Head of caudate nucleus (tissue), 42 donors: ENCODE measurements at regions not wholly inside any gene's neighbourhood (a gene's known extent, or its start where the extent isn't known, plus 50 kb on each side); places are given as distances from the start of the nearest gene placed in this dataset.
A peak's percentile ranks its signal among the peaks of the same experiment; 100 is the strongest.
"Not testable (repeated sequence)": the region's sequence is repeated elsewhere in the genome, so short reads cannot be mapped to it uniquely, and the experiment has no call there.

ENCODE experiments used
- DNase-seq, 42 donors: peaks; one replicate each; pipeline versions ENCODE4 v3.0.0 to v3.0.0-alpha.2; 2020 to 2021; ENCODE audit warnings: mixed read lengths in 7 of 42
- intact Hi-C: fragments of 100-400 bp; cut with DNase I; formaldehyde crosslinking; loops from one replicate; pipeline ENCODE4 v1.15.0; 2022

DNA sequence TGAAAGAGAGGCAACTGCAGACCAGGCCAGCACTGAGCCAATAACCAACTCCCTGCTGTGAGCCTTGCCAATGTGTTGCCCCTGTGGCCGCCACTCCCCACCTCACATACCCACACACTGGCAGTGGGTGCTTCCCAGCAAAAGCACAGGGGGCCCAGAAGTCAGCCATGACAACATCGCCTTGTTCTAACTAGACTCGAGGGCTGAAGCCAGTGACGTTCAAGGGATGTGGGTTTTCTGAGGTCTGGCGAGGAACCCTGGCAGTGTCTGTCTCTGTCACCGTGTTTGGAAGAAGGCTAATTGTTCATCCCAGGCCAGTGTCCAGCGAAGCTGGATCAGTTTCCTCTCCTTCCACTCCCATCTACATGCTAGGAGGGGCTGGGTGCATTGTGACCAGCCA is 311.8 kb upstream of the AMIGO2 start:
- intact Hi-C loops = no loop called here
- no peak for DNase-seq

DNA sequence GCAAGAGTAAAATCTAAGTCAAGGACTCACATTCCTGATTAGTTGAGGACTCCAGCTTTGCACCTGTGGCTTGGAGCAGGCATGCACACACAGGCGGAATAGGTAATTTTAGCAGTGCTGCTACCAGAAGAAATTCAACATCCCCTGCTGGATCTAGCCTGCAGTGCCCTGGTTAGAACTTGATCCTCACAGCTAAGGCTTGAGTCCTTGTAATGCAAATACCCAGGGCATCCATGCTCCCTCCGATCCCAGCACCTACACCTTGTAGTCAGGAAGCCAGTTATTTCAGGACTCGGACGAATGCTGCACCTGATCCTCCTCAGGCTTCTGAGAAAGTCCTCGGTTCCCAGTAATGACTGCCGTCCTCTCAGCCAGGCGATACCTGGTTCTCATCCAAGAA is 309.0 kb upstream of the AMIGO2 start:
- intact Hi-C loops = no loop called here
- no peak for DNase-seq

DNA sequence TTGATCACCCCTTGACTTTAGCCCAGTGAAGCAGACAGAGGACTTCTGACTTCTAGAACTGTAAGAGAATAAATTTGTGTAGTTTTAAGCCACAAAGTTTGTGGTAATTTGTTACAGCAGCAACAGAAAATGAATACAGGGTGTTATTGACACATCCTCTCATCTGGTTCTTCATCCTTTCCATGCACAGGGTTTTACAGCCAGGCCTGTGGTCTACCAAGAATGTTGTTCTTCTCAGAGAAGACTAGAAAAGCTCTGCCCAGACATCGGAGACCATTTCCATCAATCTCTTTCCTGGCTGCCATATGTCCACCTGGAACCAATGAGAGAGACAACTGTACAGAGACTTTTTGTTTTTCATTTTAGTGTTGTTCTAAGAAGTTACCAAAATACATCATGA is 308.2 kb upstream of the AMIGO2 start:
- DNase-seq = no peak
- intact Hi-C loops = no loop called here

DNA sequence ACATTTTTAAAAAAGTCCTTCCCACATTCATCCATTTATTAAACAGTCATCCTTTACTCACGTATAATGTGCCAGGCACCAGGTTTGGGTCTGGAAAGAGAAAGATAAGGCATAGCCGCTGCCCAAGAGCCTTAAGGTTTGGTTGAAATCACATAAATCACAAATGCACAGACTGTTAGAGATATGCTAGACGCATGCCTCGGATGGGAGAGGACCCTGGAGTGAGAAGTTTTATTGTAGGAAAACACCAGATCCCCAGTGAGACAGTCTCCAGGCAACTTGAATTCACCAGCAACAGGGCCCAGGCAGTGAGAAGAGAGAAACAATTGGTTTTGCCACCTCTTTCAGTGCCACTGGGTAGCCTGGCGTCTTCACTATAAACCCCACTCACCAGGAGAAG is 305.9 kb upstream of the AMIGO2 start:
- DNase-seq = no peak
- intact Hi-C loops = no loop called here

DNA sequence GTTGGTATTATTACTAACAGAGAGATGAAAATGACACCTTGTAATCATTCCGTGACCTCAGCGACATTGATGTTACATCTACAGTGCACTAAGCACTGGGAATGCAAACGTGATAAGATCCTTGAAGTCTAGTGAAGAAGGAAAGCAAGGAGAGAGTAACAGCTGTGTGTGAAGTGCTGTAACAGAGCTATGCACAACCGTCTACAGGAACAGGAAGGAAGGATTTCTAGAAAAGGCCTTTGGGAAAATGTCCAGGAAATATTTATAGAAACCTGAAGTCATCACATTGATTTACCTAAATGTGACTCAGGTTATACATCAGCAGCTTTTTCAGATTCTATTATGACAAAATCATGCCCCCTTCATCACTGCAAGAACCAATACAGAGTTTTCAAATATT is 304.2 kb upstream of the AMIGO2 start:
- intact Hi-C loops = no loop called here
- DNase-seq = no peak

DNA sequence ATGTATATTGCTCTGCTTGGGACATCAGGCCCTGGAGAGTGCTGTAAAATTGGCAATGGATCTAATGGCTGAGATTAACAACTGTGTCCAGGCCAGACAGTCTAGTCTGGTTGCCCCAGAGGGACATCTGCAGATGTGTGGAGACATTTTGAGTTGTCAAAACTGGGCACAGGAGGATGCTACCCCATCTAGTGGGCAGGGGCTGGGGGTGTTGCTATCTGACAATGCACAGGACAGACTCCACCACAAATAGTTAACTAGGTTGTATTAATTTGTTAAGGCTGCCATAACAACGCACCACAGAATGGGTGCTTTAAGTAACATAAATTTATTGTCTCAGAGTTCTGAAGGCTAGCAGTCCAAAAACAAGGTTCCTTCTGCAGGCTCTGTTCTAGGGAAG is 302.5 kb upstream of the AMIGO2 start:
- DNase-seq = no peak
- intact Hi-C loops = no loop called here

DNA sequence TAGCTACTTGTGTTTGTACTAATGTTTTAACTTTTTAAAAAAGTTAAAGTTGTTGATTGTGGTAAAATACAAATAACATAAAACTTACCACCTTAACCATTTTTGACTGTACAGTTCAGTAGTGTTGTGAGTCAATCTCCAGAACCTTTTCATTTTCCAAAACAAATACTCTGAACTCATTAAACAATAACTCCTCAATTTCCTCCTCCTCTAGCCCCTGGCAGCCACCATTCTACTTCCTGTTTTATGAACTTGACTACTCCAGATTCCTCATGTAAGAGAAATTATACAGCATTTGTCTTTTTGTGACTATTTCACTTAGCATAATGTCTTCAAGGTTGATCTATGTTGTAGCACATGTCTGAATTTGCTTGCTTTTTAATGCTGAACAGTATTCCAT is 299.1 kb upstream of the AMIGO2 start:
- intact Hi-C loops = no loop called here
- DNase-seq = no peak

DNA sequence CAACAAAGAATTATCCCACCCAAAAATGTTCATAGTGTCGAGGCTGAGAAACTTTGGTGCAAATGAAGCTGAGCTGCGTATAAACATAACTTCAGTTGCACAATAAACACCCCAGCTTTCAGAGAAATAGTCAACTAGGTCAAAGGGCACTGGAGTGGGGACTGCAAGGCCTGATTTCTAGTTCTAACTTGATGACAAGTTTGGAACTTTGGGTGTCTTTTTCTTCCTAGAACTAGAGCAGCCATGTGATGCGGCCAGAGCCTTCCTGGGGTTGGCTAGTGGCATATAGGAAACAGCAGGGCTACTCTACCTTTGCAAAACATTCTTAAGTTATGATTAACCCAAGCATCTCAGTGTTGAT is 298.4 kb upstream of the AMIGO2 start:
- DNase-seq = no peak
- intact Hi-C loops = no loop called here

DNA sequence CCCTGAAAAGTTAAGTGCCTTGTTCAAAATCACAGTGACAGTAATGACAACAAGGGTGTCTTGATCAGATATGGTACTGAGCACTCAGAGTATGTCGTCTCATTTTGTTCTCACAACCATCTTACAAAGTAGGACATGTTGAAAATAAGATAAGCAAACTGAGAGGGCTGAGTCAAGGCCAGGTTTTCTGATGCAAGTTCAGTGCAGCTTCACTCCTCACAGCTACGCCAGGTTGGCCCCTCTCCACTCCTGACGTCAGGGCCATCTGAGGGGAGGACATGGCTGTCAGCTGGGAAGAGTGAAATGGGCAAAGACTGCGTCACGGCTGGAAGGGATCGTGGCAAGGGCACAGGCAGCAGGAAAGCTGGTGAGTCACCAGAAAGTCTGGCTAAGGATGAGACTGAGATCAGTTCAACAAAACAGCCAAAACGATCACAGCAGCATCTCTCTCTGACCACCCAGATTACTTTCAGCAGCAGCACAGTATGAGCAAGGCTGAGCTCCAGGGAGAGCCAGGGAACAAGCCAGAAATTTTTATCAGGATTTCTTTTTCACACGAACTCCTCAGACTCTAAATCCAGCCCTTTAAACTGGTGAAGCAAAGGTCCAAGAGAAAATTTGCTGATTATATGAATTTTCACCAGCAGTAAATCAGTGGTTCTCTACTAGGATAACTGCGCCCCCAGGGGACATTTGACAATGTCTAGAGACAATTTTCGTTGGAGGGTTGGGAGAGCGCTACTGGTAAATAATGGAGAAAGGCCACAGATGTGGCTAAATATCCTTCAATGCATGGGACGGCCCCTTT is 297.9 kb upstream of the AMIGO2 start:
- intact Hi-C loops = no loop called here
- peak in 26 of 42 donors; percentile 13 to 84 (median 38) for DNase-seq

DNA sequence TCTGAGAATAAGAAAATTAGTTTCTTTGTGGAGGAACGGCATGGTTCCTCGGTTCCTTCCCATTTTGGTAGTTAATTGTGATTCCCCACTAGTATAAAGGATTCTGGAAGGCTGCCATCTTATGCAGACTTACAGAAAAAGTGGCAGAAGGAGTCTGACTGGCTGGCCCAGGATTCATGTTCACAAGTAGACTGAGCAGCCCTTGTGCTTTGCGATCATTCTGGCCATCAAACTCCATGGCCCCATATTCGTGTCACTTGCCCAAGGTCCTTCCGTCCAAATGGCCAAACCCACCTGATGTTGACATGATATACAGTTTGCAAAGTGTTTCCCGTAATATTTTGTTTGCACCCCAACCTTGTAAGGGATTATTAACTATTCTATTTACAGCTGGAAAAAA is 297.2 kb upstream of the AMIGO2 start:
- intact Hi-C loops = no loop called here
- no peak for DNase-seq

DNA sequence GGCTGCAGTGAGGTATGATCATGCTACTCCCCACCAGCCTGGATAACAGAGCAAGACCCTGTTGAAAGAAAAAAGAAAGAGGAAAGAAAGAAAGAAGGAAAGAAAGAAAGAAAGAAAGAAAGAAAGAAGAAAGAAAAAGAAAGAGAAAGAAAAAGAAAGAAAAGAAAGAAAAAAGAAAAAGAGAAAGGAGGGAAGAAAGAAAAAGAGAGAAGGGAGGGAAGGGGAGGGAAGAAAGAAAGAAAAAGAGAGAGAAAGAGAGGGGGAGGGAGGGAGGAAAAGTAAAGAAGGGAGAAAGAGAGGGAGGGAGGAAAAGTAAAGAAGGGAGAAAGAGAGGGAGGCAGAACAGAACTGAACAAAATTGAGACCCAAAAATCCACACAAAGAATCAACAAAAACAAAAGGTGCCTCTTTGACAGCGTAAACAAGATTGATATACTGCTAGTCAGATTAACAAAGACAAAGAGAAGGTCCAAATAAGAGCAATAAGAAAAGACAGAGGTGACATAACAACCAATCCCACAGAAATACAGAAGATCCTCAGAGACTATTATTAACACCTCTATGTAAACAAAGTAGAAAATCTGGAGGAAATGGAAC is 293.9 kb upstream of the AMIGO2 start:
- intact Hi-C loops = no loop called here
- no peak for DNase-seq

DNA sequence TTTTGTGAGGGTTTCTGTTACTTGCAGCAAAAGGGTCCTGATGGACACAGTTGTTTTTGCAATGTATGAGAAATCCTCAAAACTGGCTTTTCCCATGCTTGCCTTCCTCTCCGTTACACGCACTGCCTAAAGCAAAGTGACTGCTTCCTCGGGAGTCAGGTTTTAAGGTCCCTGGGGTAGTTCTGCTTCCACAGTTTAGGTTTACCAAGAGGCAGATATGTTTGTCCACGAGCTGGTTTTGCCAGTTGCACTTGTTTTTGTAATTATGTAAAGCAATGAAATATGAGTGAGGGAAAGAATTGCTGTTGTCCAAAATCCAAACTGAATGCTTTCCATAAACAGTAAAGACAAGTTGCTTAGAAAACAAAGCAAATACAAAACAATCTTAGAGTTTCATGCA is 290.7 kb upstream of the AMIGO2 start:
- DNase-seq = no peak
- intact Hi-C loops = no loop called here

DNA sequence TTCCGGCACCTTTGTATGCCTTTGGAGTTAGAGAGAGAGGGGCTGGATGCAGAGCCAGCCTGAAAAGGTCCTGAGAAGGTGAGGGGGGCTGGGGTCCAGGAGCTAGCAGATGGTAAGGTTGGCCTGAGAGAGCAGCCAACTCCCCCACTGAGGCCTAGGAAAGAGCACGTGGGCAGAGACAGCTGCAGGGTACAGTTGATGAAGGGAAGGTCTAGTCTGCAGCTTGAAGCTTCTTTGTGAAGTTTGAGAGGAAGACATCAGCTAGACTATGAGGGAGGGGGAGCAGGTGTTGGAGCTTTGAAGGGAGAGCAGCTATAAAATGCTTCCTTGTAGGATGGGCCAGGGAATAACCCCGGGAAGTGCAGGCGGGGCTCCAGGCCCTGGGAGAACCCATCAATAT is 289.3 kb upstream of the AMIGO2 start:
- intact Hi-C loops = no loop called here
- DNase-seq = no peak

DNA sequence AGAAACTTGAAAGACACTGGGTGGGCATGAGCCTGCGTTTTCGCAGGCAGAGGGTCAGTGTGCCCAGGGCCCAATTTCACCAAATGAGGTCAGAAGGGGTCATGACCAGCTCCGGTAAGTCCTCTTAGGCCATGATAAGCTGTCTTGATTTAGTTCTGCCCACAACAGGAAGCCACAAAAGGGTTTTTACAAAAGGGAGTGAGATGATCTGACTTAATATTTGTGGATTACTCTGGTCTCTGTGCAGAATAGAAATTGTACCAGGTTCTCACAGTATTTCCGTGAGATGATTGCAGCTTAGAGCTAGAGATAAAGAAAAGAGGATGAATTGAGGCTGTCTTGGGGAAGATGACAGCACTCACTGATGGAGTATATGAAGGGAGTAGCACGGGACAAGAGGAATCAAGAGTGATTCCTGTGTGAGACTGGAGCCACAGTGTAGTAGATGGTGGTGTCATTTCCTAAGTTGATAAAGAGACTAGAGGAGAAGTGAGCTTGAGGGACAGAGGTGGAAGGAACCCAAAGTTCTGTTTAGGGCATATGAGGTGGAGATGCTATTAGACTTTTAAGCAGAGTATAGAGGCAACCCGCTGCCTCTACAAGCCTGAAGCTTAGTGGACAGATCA is 288.3 kb upstream of the AMIGO2 start:
- intact Hi-C loops = no loop called here
- no peak for DNase-seq

DNA sequence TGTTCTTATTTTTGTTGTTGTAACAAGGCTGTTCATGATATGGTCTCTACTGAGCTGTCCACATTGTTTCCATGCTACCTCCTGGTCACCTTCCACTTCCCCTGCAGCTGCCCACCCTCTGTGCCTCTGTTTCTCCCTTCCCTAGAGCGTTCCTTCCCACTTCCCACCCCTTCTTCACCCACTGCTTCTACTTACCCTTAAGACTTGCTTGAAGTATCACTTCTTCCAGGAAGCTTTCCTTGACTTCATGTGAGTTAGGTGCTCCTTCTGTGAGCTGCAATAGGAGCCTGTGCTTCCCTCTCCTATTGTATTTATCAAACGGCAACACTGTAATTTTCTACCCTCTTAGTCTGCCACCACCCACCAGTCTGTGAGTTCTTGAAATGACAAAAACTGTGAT is 286.8 kb upstream of the AMIGO2 start:
- intact Hi-C loops = no loop called here
- DNase-seq = no peak

DNA sequence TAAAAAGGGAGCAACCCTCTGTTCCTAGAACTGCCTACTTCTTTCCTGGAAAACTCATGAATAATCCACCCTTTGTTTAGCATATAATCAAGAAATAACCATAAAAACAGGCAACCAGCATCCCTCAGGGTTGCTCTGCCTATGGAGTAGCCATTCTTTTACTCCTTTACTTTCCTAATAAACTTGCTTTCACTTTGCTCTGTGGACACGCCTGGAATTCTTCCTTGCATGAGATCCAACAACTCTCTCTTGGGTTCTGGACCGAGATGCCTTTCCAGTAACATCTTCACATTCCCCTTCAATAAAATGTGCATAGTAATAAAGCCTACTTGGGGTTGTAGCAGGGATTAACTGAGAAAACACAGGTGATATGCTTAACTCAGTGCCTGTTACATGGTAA is 286.4 kb upstream of the AMIGO2 start:
- intact Hi-C loops = no loop called here
- DNase-seq = no peak

DNA sequence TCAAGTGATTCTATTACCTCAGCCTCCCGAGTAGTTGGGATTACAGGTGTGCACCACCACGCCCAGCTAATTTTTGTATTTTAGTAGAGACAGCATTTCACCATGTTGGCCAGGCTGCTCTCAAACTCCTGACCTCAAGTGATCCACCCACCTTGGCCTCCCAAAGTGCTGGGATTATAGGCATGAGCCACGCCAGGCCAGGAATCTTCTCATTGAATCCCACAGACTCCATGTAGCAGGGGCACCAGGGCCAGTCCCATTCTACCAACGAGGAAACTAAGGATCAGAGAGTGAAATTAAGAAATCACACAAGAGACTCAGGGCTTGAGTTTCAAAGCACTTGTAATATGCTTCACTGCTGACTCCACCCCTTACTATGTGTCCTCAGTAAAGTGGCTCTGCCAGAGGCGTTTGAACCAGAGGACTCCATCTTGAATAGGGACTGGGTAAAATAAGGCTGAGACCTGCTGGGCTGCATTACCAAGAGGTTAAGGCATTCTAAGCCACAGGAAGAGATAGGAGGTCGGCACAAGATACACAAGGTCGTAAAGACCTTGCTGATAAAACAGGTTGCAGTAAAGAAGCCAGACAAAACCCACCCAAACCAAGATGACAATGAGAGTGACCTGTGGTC is 285.8 kb upstream of the AMIGO2 start:
- intact Hi-C loops = not testable (repeated sequence)

DNA sequence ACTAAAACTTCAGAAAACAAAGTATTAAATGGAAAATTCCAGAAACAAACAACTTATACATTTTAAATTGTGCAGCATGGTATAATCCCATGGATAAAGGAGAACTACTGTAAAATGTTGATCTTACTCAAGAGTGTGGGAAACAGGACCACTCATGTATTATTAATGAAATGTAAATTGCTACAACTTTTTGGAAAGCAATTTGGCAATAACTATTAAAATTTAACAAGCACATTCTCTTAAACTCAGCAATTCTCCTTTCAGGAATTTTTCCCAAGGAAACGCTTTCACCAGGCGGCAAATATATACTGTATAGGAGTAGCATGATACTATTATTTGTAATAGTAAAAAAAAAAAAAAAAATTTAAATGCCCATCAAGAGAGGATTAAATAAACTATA is 284.5 kb upstream of the AMIGO2 start:
- intact Hi-C loops = no loop called here
- DNase-seq = no peak

More for the DNA sequence above, 285.8 kb upstream of the AMIGO2 start:
- DNase-seq = not testable (repeated sequence)

DNA sequence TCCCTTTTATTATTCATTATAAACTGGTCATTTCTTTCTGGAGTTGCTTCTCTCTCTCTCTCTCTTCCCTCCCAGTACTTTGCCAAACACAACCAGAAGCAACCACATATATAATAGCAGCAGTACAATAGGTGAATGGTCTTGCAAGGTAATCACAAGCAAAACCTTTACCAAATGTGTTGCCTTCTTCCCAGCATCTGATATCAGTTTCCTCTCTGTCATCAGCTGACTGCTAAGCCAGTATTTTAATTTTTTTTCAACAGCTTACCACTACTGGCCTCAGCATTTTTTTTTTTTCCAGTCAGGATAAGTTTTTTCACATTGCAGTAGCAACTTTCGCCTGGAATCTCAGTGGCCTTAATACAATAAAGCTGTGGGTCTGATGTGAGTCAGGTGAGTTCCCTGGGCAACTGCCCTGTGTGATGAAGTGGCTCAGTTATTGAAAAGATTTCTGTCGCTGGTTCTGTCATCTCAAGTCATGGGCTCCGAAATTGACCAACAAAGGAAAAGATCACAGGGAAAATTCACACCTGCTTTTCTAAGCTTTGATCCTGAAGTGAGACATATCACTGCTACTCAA is 282.5 kb upstream of the AMIGO2 start:
- intact Hi-C loops = no loop called here
- DNase-seq = no peak
